SU-DHL-6 (cell line): ENCODE measurements at regions not wholly inside any gene's neighbourhood (a gene's known extent, or its start where the extent isn't known, plus 50 kb on each side); places are given as distances from the start of the nearest gene placed in this dataset.

Experiments used
- H2AFZ ChIP-seq: fragments of 200-600 bp; sonication (generic); 2 replicates; pipeline ENCODE4 v1.6.1; 2014; ENCODE audit warnings: low read depth, mild to moderate bottlenecking, moderate library complexity, mixed read lengths, antibody characterized with exemption, low read length; ENCODE audit not compliant: severe bottlenecking
- H3F3A ChIP-seq: fragments of 200-600 bp; shearing (Covaris generic); 2 replicates; pipeline ENCODE4 v1.6.0; 2016; ENCODE audit warnings: antibody characterized with exemption, mild to moderate bottlenecking; ENCODE audit not compliant: insufficient read depth
- H3K27ac ChIP-seq: fragments of 200-600 bp; sonication (generic); 2 replicates; pipeline ENCODE4 v1.5.1; 2016; ENCODE audit warnings: low read depth, mild to moderate bottlenecking, low read length, moderate library complexity, mixed read lengths
- H3K27me3 ChIP-seq: fragments of 200-600 bp; sonication (generic), shearing (Covaris generic); 2 replicates; pipeline ENCODE4 v1.6.0; 2014; ENCODE audit warnings: mild to moderate bottlenecking, low read length
- H3K36me3 ChIP-seq: fragments of 200-600 bp; sonication (generic); 2 replicates; pipeline ENCODE4 v1.6.1; 2014; ENCODE audit warnings: mild to moderate bottlenecking, low read length, mixed read lengths
- H3K4me2 ChIP-seq: fragments of 300-600, 200-600 bp; shearing (Covaris generic), sonication (generic); 2 replicates; pipeline ENCODE4 v1.6.0; 2014; ENCODE audit warnings: low read length, low read depth, mild to moderate bottlenecking; ENCODE audit not compliant: poor library complexity, severe bottlenecking
- H3K4me3 ChIP-seq: fragments of 200-600 bp; sonication (generic); 2 replicates; pipeline ENCODE4 v1.5.1; 2014; ENCODE audit warnings: antibody characterized with exemption, low read length, mild to moderate bottlenecking, mixed read lengths; ENCODE audit not compliant: insufficient read depth, poor library complexity, severe bottlenecking
- H3K79me2 ChIP-seq: fragments of 200-600 bp; sonication (generic); 2 replicates; pipeline ENCODE4 v1.6.1; 2014; ENCODE audit warnings: mild to moderate bottlenecking, low read length, moderate library complexity; ENCODE audit not compliant: insufficient read depth
- H3K9ac ChIP-seq: fragments of 200-600 bp; sonication (generic); 2 replicates; pipeline ENCODE4 v1.7.0; 2014; ENCODE audit warnings: mild to moderate bottlenecking, low read length
- H3K9me2 ChIP-seq: fragments of 200-600 bp; sonication (generic); replicated peaks from 2 replicates; pipeline ENCODE4 v1.6.1; 2014; ENCODE audit warnings: low read length; ENCODE audit not compliant: insufficient read depth
- H3K9me3 ChIP-seq: fragments of 200-600 bp; sonication (generic); 2 replicates; pipeline ENCODE4 v1.6.1; 2014; ENCODE audit warnings: low read length, mixed read lengths; ENCODE audit not compliant: insufficient read depth
- H4K20me1 ChIP-seq: fragments of 200-600 bp; sonication (generic); 2 replicates; pipeline ENCODE4 v1.6.1; 2014; ENCODE audit warnings: low read depth, mild to moderate bottlenecking, antibody characterized with exemption, low read length, moderate library complexity, mixed read lengths
- CTCF ChIP-seq: fragments of 200-600 bp; sonication (generic); IDR thresholded peaks from one replicate; pipeline ENCODE4 v1.5.1; 2017; ENCODE audit warnings: antibody characterized with exemption, mild to moderate bottlenecking, low read length, moderate library complexity; ENCODE audit not compliant: insufficient read depth, poor library complexity, severe bottlenecking
- EZH2phosphoT487 ChIP-seq: fragments of 200-600 bp; sonication (generic), shearing (Covaris generic); conservative IDR thresholded peaks from 2 replicates; pipeline ENCODE4 v1.6.1; 2018; ENCODE audit warnings: mild to moderate bottlenecking, antibody characterized with exemption, low read length, moderate library complexity, mixed read lengths

DNA sequence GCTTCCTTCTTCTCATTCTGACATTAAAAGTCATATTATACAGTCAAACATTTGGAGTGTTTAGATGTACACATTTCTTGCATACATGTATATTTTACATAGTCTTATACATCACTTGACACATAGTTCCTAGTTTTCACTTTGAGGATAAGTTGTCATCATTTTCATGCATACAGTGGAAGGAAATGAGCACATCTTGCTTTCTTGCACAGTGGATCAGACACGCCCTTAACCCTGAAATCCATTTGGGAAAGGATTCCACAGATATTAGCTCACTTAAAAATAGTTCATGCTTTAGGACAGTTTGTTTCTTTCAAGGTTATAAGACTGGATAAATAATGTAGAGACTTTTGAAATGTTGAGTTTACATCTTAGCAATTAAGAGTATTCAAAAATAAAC lies 148.6 kb upstream of the MME start:
- no peaks in the 10 kb centered on the region for H3K79me2 ChIP-seq
- no peak for TF ChIP-seq EZH2phosphoT487
- TF ChIP-seq CTCF = no peak
- no peaks in the 10 kb centered on the region for H4K20me1 ChIP-seq
- H3K27ac ChIP-seq = no peak overlapping the region
- no peaks in the 10 kb centered on the region for H3K9me3 ChIP-seq
- H3K9ac ChIP-seq = no peak overlapping the region
- H3K27me3 ChIP-seq = no peaks in the 10 kb centered on the region
- no peak overlapping the region for H3K4me2 ChIP-seq
- no peaks in the 10 kb centered on the region for H3K36me3 ChIP-seq
- no peak overlapping the region for H3K4me3 ChIP-seq
- no peak overlapping the region for H2AFZ ChIP-seq
- no peaks in the 10 kb centered on the region for H3K9me2 ChIP-seq
- no peaks in the 10 kb centered on the region for H3F3A ChIP-seq

DNA sequence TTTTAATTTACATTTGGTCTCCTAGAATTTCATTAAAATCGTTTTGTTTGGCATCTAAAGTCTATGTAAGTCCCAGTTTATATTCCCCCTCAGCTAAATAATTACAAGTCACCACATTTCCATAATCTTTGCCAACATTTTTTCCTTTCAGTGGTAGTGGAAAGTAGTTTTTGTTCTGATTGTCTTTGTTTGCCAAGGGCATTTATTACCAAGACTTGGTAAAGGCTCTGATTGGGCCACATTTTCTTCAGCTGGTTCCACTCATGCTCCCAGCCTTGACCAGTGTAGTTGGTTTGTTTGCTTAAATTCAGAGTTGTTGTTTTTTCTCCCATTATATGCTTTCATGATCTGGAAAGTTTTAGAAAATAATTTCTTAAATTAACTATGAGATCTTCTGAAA lies 153.4 kb upstream of the MME start:
- no peak overlapping the region for H3K27ac ChIP-seq

GRCh38 chr3:154921351-154921750 lies 158.8 kb upstream of the MME start:
- H3K9ac ChIP-seq = no peak overlapping the region
- no peak overlapping the region for H3K4me2 ChIP-seq
- no peaks in the 10 kb centered on the region for H3K9me2 ChIP-seq
- H3K27me3 ChIP-seq = no peaks in the 10 kb centered on the region
- no peak overlapping the region for H2AFZ ChIP-seq
- peaks cover 6% of the 10 kb centered on the region; the same call in 1 of the 2 replicates for H3K9me3 ChIP-seq
- TF ChIP-seq CTCF (no peak), EZH2phosphoT487 (no peak)
- H3K36me3 ChIP-seq = no peaks in the 10 kb centered on the region
- no peaks in the 10 kb centered on the region for H3F3A ChIP-seq
- no peak overlapping the region for H3K27ac ChIP-seq
- H3K4me3 ChIP-seq = no peak overlapping the region
- H3K79me2 ChIP-seq = no peaks in the 10 kb centered on the region
- H4K20me1 ChIP-seq = no peaks in the 10 kb centered on the region

More for the DNA sequence above, 153.4 kb upstream of the MME start:
- no peak overlapping the region for H3K4me2 ChIP-seq
- H3K27me3 ChIP-seq = no peaks in the 10 kb centered on the region
- TF ChIP-seq EZH2phosphoT487 = no peak
- TF ChIP-seq CTCF = no peak
- H2AFZ ChIP-seq = no peak overlapping the region
- no peaks in the 10 kb centered on the region for H3K9me3 ChIP-seq
- no peaks in the 10 kb centered on the region for H3K79me2 ChIP-seq
- no peak overlapping the region for H3K4me3 ChIP-seq
- no peaks in the 10 kb centered on the region for H3K36me3 ChIP-seq
- no peaks in the 10 kb centered on the region for H3K9me2 ChIP-seq
- no peak overlapping the region for H3K9ac ChIP-seq
- H3F3A ChIP-seq = no peaks in the 10 kb centered on the region
- no peaks in the 10 kb centered on the region for H4K20me1 ChIP-seq

GRCh38 chr3:154919226-154919625 lies 160.9 kb upstream of the MME start:
- no peak overlapping the region for H2AFZ ChIP-seq
- TF ChIP-seq CTCF (no peak), EZH2phosphoT487 (no peak)
- H3K27ac ChIP-seq = no peak overlapping the region
- no peak overlapping the region for H3K4me3 ChIP-seq
- peaks cover 6% of the 10 kb centered on the region; the same call in 1 of the 2 replicates for H3K9me3 ChIP-seq
- H4K20me1 ChIP-seq = no peaks in the 10 kb centered on the region
- H3F3A ChIP-seq = no peaks in the 10 kb centered on the region
- no peaks in the 10 kb centered on the region for H3K27me3 ChIP-seq
- no peaks in the 10 kb centered on the region for H3K36me3 ChIP-seq
- H3K9ac ChIP-seq = no peak overlapping the region
- H3K4me2 ChIP-seq = no peak overlapping the region
- no peaks in the 10 kb centered on the region for H3K79me2 ChIP-seq
- H3K9me2 ChIP-seq = no peaks in the 10 kb centered on the region
